H9 (cell line): ENCODE measurements at regions not wholly inside any gene's neighbourhood (a gene's known extent, or its start where the extent isn't known, plus 50 kb on each side); places are given as distances from the start of the nearest gene placed in this dataset.

ENCODE experiments used
- DNase-seq: peaks from one replicate; pipeline ENCODE4 v3.0.0-alpha.2; 2017
- H2AFZ ChIP-seq: one replicate; pipeline ENCODE4 v1.6.1; 2013; ENCODE audit warnings: mild to moderate bottlenecking, low read length, control low read depth, moderate library complexity
- H2AK5ac ChIP-seq: 2 replicates; pipeline ENCODE4 v1.6.1; 2013; ENCODE audit warnings: low read length, control low read depth, mixed read lengths; ENCODE audit not compliant: insufficient read length
- H2BK120ac ChIP-seq: one replicate; pipeline ENCODE4 v1.6.1; 2013; ENCODE audit warnings: low read depth, mild to moderate bottlenecking, low read length, control low read depth, inconsistent platforms; ENCODE audit not compliant: poor library complexity, severe bottlenecking
- H2BK12ac ChIP-seq: 2 replicates; pipeline ENCODE4 v1.6.1; 2013; ENCODE audit warnings: low read length, control low read depth, mixed read lengths, low read depth; ENCODE audit not compliant: insufficient read length
- H2BK15ac ChIP-seq: 2 replicates; pipeline ENCODE4 v1.6.1; 2013; ENCODE audit warnings: low read depth, low read length, control low read depth
- H2BK20ac ChIP-seq: one replicate; pipeline ENCODE4 v1.6.1; 2013; ENCODE audit warnings: low read depth, mild to moderate bottlenecking, low read length, control low read depth, inconsistent platforms; ENCODE audit not compliant: poor library complexity, severe bottlenecking
- H2BK5ac ChIP-seq: 2 replicates; pipeline ENCODE4 v1.6.1; 2013; ENCODE audit warnings: low read length, control low read depth, mixed read lengths; ENCODE audit not compliant: insufficient read length
- H3K14ac ChIP-seq: 2 replicates; pipeline ENCODE4 v1.6.1; 2013; ENCODE audit warnings: low read length, control low read depth; ENCODE audit not compliant: insufficient read depth
- H3K18ac ChIP-seq: 2 replicates; pipeline ENCODE4 v1.6.1; 2013; ENCODE audit warnings: low read depth, mild to moderate bottlenecking, mixed read lengths, low read length, control low read depth; ENCODE audit not compliant: insufficient read length
- H3K23ac ChIP-seq: 2 replicates; pipeline ENCODE4 v1.6.1; 2013; ENCODE audit warnings: low read length, control low read depth, mixed read lengths, low read depth; ENCODE audit not compliant: insufficient read length
- H3K23me2 ChIP-seq: 2 replicates; pipeline ENCODE4 v1.6.1; 2013; ENCODE audit warnings: low read depth, mild to moderate bottlenecking, mixed read lengths, low read length, control low read depth; ENCODE audit not compliant: insufficient read length, poor library complexity, severe bottlenecking
- H3K27ac ChIP-seq: 2 replicates; pipeline ENCODE4 v1.5.1; 2013; ENCODE audit warnings: low read length, control low read depth, mixed read lengths, low read depth; ENCODE audit not compliant: insufficient read length
- H3K27me3 ChIP-seq: 2 replicates; pipeline ENCODE4 v1.6.1; 2013; ENCODE audit warnings: low read length, control low read depth, inconsistent platforms; ENCODE audit not compliant: insufficient read depth
- H3K4ac ChIP-seq: 2 replicates; pipeline ENCODE4 v1.6.1; 2013; ENCODE audit warnings: low read depth, mild to moderate bottlenecking, control low read depth, inconsistent platforms, low read length, moderate library complexity
- H3K4me1 ChIP-seq: 2 replicates; pipeline ENCODE4 v1.6.1; 2013; ENCODE audit warnings: low read length, control low read depth, inconsistent platforms; ENCODE audit not compliant: insufficient read depth
- H3K4me2 ChIP-seq: 2 replicates; pipeline ENCODE4 v1.6.1; 2013; ENCODE audit warnings: low read length, control low read depth, mixed read lengths; ENCODE audit not compliant: insufficient read length, insufficient read depth
- H3K56ac ChIP-seq: 2 replicates; pipeline ENCODE4 v1.6.1; 2013; ENCODE audit warnings: low read depth, mild to moderate bottlenecking, mixed read lengths, low read length, control low read depth; ENCODE audit not compliant: insufficient read length
- H3K79me1 ChIP-seq: 2 replicates; pipeline ENCODE4 v1.6.1; 2013; ENCODE audit warnings: low read depth, mild to moderate bottlenecking, moderate library complexity, low read length, control low read depth, inconsistent platforms; ENCODE audit not compliant: insufficient read depth, poor library complexity, severe bottlenecking
- H3K79me2 ChIP-seq: 2 replicates; pipeline ENCODE4 v1.6.1; 2013; ENCODE audit warnings: low read length, control low read depth, inconsistent platforms; ENCODE audit not compliant: insufficient read depth
- H3K9ac ChIP-seq: 2 replicates; pipeline ENCODE4 v1.6.1; 2013; ENCODE audit warnings: low read length, control low read depth, mixed read lengths; ENCODE audit not compliant: insufficient read length; ENCODE audit errors: extremely low read depth
- H3K9me3 ChIP-seq: one replicate; pipeline ENCODE4 v1.6.1; 2013; ENCODE audit warnings: low read depth, low read length, inconsistent platforms; ENCODE audit not compliant: control insufficient read depth
- H3T11ph ChIP-seq: one replicate; pipeline ENCODE4 v1.6.1; 2013; ENCODE audit warnings: mild to moderate bottlenecking, low read length, control low read depth, inconsistent platforms
- H4K20me1 ChIP-seq: one replicate; pipeline ENCODE4 v1.6.1; 2013; ENCODE audit not compliant: control insufficient read depth, insufficient read length, insufficient read depth
- H4K5ac ChIP-seq: 2 replicates; pipeline ENCODE4 v1.6.1; 2013; ENCODE audit warnings: low read depth, mild to moderate bottlenecking, mixed read lengths, low read length, control low read depth; ENCODE audit not compliant: insufficient read length
- H4K8ac ChIP-seq: replicated peaks from 2 replicates; pipeline ENCODE4 v1.6.1; 2013; ENCODE audit warnings: low read length, control low read depth, mixed read lengths, low read depth; ENCODE audit not compliant: insufficient read length
- H4K91ac ChIP-seq: 2 replicates; pipeline ENCODE4 v1.6.1; 2013; ENCODE audit warnings: low read depth, mild to moderate bottlenecking, moderate library complexity, mixed read lengths, low read length, control low read depth; ENCODE audit not compliant: insufficient read length
- H3K27ac Mint-ChIP-seq, 3 experiments: 2 replicates in 2 of 3; 3 replicates in 1 of 3; pipeline ENCODE4 v1.8.0; 2020 to 2021; ENCODE audit warnings: mixed read lengths in 3 of 3, mild to moderate bottlenecking in 1 of 3, moderate library complexity in 1 of 3
- H3K27me3 Mint-ChIP-seq: 2 replicates; pipeline ENCODE4 v1.8.0; 2021; ENCODE audit warnings: low read depth, mild to moderate bottlenecking, moderate library complexity, mixed read lengths
- H3K36me3 Mint-ChIP-seq, 3 experiments: 2 replicates in 2 of 3; 3 replicates in 1 of 3; pipeline ENCODE4 v1.8.0; 2020 to 2021; ENCODE audit warnings: low read depth in 3 of 3, mixed read lengths in 3 of 3; ENCODE audit not compliant: insufficient read depth in 1 of 3
- H3K4me1 Mint-ChIP-seq, 2 experiments: 2 replicates each; pipeline ENCODE4 v1.8.0; 2020; ENCODE audit warnings: mixed read lengths in 2 of 2
- H3K4me3 Mint-ChIP-seq, 2 experiments: 2 replicates in 1 of 2; 3 replicates in 1 of 2; pipeline ENCODE4 v1.8.0; 2020 to 2021; ENCODE audit warnings: mild to moderate bottlenecking in 2 of 2, mixed read lengths in 2 of 2, moderate library complexity in 1 of 2
- H3K9me3 Mint-ChIP-seq, 2 experiments: 2 replicates in 1 of 2; 3 replicates in 1 of 2; pipeline ENCODE4 v1.8.0; 2020; ENCODE audit warnings: mild to moderate bottlenecking in 2 of 2, mixed read lengths in 2 of 2, moderate library complexity in 1 of 2
- CTCF ChIP-seq: fragments of 200-600 bp; sonication (generic); conservative IDR thresholded peaks from 3 replicates; pipeline ENCODE4 v1.8.0; 2021; ENCODE audit warnings: antibody characterized with exemption, mild to moderate bottlenecking
- WGBS: extraction: QIAGEN DNeasy Blood & Tissue Kit; methylation state at CpG from one replicate; pipeline ENCODE4 v1.1.7; 2013; ENCODE audit warnings: missing lambda C conversion rate, low lambda C conversion rate, mixed read lengths; ENCODE audit not compliant: insufficient read length; ENCODE audit errors: extremely low coverage; 5-methylcytosine and 5-hydroxymethylcytosine counted together

DNA sequence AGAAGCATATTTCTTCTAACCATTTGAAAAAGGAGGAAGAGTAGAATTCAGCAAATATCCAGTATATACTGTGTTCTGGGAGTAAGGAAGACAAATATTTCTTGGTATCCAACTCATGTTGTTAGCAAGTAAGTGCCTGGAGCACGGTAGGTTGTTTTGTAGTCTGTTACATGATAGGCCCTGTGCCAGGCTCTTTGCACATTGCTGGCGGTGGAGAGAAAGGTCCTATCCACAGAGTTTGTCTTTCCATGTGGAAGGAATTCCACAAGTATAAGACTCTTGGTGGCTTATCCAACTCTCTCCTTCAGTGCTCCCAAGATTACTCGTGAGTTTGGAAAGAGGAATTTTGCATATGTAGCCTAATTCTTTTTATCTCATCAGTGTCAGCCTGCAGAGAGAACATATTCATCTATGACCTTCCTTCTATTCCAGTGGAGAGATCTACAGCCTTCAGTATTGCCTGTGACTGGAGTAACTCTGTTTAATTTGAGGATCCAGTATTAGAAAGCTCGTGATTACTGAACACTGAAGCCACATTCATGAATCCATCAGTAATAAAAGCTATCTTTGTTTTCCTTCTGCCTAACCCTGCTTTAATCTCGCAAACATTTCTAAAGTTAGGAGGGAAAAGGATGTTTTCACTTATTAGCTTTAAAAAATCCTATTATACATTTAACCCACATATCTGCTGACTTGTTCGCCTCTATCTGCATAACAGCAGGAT is 183.9 kb upstream of the CSNK1A1L start:
- H3K9me3 ChIP-seq: no peaks in the 10 kb centered on the region
- H2AFZ ChIP-seq: no peak overlapping the region
- no peak overlapping the region for H3K9ac ChIP-seq
- no peak overlapping the region for H3K18ac ChIP-seq
- no peak overlapping the region for H2BK20ac ChIP-seq
- H2BK120ac ChIP-seq: no peak overlapping the region
- H3K23me2 ChIP-seq: no peaks in the 10 kb centered on the region
- H3K4me1 Mint-ChIP-seq: no peaks in the 10 kb centered on the region
- DNase-seq: no peak
- no peak overlapping the region for H3K27ac Mint-ChIP-seq
- no peak overlapping the region for H4K91ac ChIP-seq
- no peak overlapping the region for H3K4ac ChIP-seq
- no peak overlapping the region for H2BK12ac ChIP-seq
- H3K4me1 ChIP-seq: no peaks in the 10 kb centered on the region; the same call in 1 of the 2 replicates
- H3K23ac ChIP-seq: no peak overlapping the region
- no peak overlapping the region for H4K8ac ChIP-seq
- no peaks in the 10 kb centered on the region; the same call in 1 of the 2 replicates for H3K27me3 ChIP-seq
- no peak overlapping the region for H3T11ph ChIP-seq
- H4K5ac ChIP-seq: no peak overlapping the region
- H2BK5ac ChIP-seq: no peak overlapping the region
- no peak overlapping the region for H3K14ac ChIP-seq
- no CpG with 5 or more reads among the region's 6 CpGs for WGBS
- no peak overlapping the region for H2AK5ac ChIP-seq
- H4K20me1 ChIP-seq: no peaks in the 10 kb centered on the region
- H3K4me3 Mint-ChIP-seq: no peak overlapping the region
- H3K27ac ChIP-seq: no peak overlapping the region
- H3K36me3 Mint-ChIP-seq: peaks cover 0 to 5% (median 0%) of the 10 kb centered on the region in 3 experiments; a peak in 1 of 7 replicates
- H3K27me3 Mint-ChIP-seq: peaks cover 2% of the 10 kb centered on the region; the same call in 1 of the 2 replicates
- no peaks in the 10 kb centered on the region for H3K79me1 ChIP-seq
- H3K4me2 ChIP-seq: no peak overlapping the region
- no peak overlapping the region for H3K56ac ChIP-seq
- H2BK15ac ChIP-seq: no peak overlapping the region
- peaks cover 0 to 5% of the 10 kb centered on the region in 2 experiments; a peak in 2 of 5 replicates for H3K9me3 Mint-ChIP-seq
- no peak for TF ChIP-seq CTCF
- no peaks in the 10 kb centered on the region for H3K79me2 ChIP-seq
